ENCODE measurements at regions not wholly inside any gene's neighbourhood (a gene's known extent, or its start where the extent isn't known, plus 50 kb on each side); places are given as distances from the start of the nearest gene placed in this dataset.

DNA sequence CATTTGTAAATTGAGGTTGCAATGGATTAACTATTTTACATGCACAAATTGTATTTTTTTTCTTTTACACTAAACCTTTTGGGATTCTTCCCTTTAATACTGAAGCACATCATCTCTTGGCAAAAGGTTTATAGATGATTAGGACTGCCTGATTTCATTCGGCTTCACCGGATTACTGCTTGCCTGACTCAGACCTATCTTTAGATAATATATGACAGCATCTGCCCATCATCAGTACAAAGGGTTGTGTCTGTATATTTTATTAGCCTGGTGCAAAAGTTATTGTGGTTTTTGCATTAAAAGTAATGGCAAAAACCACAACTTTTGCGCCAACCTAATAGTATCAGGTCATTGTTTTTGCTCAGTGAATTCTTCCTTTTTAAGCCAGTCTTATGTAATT is 316.2 kb upstream of the HTR2A start:
- DNase-seq (ENCODE audit: extremely low spot score): no peak
- Histone ChIP-seq H3K9me3 (no peaks in the 10 kb centered on the region), H3K4me3 (no peak overlapping the region), H3K4me1 (no peaks in the 10 kb centered on the region), H3K36me3 (no peaks in the 10 kb centered on the region), H3K27ac (replicated peaks in 1 of 4) (no peak overlapping the region), H3K27me3 (no peaks in the 10 kb centered on the region)
- WGBS: 82% methylated on average over 3 of the region's 3 CpGs
- intact Hi-C loops (cut with DNase I): no loop called here
- TF ChIP-seq POLR2A (IDR thresholded peaks at IDR 0.05; ENCODE audit: low read depth) (no peak), EP300 (IDR thresholded peaks at IDR 0.05) (no peak), POLR2AphosphoS5 (IDR thresholded peaks at IDR 0.05) (no peak)
- TF ChIP-seq, protein P1, sequence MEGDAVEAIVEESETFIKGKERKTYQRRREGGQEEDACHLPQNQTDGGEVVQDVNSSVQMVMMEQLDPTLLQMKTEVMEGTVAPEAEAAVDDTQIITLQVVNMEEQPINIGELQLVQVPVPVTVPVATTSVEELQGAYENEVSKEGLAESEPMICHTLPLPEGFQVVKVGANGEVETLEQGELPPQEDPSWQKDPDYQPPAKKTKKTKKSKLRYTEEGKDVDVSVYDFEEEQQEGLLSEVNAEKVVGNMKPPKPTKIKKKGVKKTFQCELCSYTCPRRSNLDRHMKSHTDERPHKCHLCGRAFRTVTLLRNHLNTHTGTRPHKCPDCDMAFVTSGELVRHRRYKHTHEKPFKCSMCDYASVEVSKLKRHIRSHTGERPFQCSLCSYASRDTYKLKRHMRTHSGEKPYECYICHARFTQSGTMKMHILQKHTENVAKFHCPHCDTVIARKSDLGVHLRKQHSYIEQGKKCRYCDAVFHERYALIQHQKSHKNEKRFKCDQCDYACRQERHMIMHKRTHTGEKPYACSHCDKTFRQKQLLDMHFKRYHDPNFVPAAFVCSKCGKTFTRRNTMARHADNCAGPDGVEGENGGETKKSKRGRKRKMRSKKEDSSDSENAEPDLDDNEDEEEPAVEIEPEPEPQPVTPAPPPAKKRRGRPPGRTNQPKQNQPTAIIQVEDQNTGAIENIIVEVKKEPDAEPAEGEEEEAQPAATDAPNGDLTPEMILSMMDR (IDR thresholded peaks at IDR 0.05): no peak

- Histone ChIP-seq H3K4me3 (no peak overlapping the region), H3K9me3 (no peaks in the 10 kb centered on the region), H3K27ac (replicated peaks in 1 of 4) (no peak overlapping the region), H3K4me1 (no peaks in the 10 kb centered on the region), H3K36me3 (no peaks in the 10 kb centered on the region), H3K27me3 (no peaks in the 10 kb centered on the region)
- 52% methylated on average over 5 of the region's 5 CpGs for WGBS
- TF ChIP-seq EP300 (IDR thresholded peaks at IDR 0.05) (no peak), POLR2AphosphoS5 (IDR thresholded peaks at IDR 0.05) (no peak), POLR2A (IDR thresholded peaks at IDR 0.05; ENCODE audit: low read depth) (no peak)
- TF ChIP-seq, protein P1 (IDR thresholded peaks at IDR 0.05): no peak
- intact Hi-C loops (cut with DNase I): no loop called here
- no peak for DNase-seq (ENCODE audit: extremely low spot score)
Measured at GRCh38 chr13:47211106-47211505, 314.3 kb upstream of the HTR2A start.

DNA sequence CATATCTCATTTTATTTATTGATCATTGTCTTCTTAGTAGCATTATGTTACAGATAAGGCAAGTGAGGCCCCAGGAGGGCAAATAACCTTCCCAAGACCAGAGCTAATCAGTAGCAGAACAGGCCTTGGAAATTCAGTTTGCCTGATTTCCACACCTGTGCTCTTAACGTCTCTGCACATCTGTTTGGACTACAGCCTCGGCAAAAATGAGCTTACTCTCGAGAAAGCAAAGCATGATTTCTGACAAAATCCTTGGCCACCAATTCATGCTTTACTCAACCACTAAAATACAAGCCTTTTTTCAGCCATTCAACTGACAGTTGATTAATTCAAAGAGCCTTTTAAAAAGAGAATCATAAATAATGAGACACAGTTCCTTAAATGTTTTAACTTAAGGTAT is 309.3 kb upstream of the HTR2A start:
- H3K36me3 ChIP-seq: no peaks in the 10 kb centered on the region
- intact Hi-C loops (cut with DNase I): no loop called here
- no peak overlapping the region for H3K27ac ChIP-seq (replicated peaks in 1 of 4)
- TF ChIP-seq, protein P1 (IDR thresholded peaks at IDR 0.05): no peak
- no peak overlapping the region for H3K4me3 ChIP-seq
- no peaks in the 10 kb centered on the region for H3K4me1 ChIP-seq
- DNase-seq (ENCODE audit: extremely low spot score): no peak
- H3K27me3 ChIP-seq: no peaks in the 10 kb centered on the region
- peaks cover 0 to 8% (median 3%) of the 10 kb centered on the region in 4 donors for H3K9me3 ChIP-seq
- WGBS: 58% methylated on average over 3 of the region's 3 CpGs

DNA sequence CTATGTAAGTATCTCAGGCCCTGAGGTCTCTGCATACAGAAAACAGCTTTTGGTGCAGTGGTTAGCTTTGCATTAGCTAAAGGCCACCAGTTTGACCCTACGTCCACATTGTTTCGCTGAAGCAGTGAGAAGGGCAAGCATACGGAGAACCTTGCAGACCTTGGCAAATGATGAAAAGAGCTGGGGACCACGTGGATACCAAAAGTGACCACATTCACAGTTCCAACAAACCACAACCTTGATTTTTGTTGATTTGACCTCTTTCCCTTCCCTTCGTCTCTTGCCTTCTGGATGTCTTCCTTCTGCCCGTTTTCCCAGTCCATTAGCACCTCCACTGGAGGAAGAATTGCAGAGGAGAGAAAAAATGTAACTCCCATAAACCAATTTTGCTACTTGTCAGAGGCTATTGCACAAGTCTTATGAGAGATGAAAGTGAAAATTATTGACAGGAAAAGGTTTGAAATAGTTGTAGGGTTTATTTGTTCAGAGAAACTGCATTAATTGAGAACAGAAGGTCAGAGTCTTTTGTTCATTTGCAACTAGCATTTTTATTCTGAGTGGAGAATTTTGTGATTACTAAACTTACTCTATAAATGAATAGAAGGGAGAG is 293.9 kb upstream of the HTR2A start:
- Histone ChIP-seq H3K9me3 (no peaks in the 10 kb centered on the region), H3K27ac (replicated peaks in 1 of 4) (no peak overlapping the region), H3K36me3 (no peaks in the 10 kb centered on the region), H3K4me1 (no peaks in the 10 kb centered on the region), H3K27me3 (no peaks in the 10 kb centered on the region), H3K4me3 (no peak overlapping the region)
- whole genome bisulfite sequencing: 77% methylated on average over 6 of the region's 6 CpGs
- DNase-seq (ENCODE audit: extremely low spot score): no peak
- no peak for TF ChIP-seq EP300 (IDR thresholded peaks at IDR 0.05)
- TF ChIP-seq, protein P1 (IDR thresholded peaks at IDR 0.05): no peak
- TF ChIP-seq POLR2A (IDR thresholded peaks at IDR 0.05; ENCODE audit: low read depth): no peak
- TF ChIP-seq POLR2AphosphoS5 (IDR thresholded peaks at IDR 0.05): no peak
- intact Hi-C loops (cut with DNase I): no loop called here

GRCh38 chr13:47188802-47189201 is 291.9 kb upstream of the HTR2A start:
- no peaks in the 10 kb centered on the region for H3K9me3 ChIP-seq
- no peak overlapping the region for H3K27ac ChIP-seq (replicated peaks in 1 of 4)
- no peak for DNase-seq (ENCODE audit: extremely low spot score)
- no peaks in the 10 kb centered on the region for H3K36me3 ChIP-seq
- H3K4me3 ChIP-seq: no peak overlapping the region
- H3K27me3 ChIP-seq: no peaks in the 10 kb centered on the region
- intact Hi-C loops (cut with DNase I): no loop called here
- 70% methylated on average over 3 of the region's 3 CpGs for WGBS
- H3K4me1 ChIP-seq: peaks cover 0 to 5% (median 0%) of the 10 kb centered on the region in 4 donors
- no peak for TF ChIP-seq POLR2A (IDR thresholded peaks at IDR 0.05; ENCODE audit: low read depth)
- TF ChIP-seq EP300 (IDR thresholded peaks at IDR 0.05): no peak
- TF ChIP-seq, protein P1 (IDR thresholded peaks at IDR 0.05): no peak
- TF ChIP-seq POLR2AphosphoS5 (IDR thresholded peaks at IDR 0.05): no peak

Data from esophagus muscularis mucosa (tissue), 4 donors.